ENCODE measurements at regions not wholly inside any gene's neighbourhood (a gene's known extent, or its start where the extent isn't known, plus 50 kb on each side); places are given as distances from the start of the nearest gene placed in this dataset.
A peak's percentile ranks its signal among the peaks of the same experiment; 100 is the strongest.

DNA sequence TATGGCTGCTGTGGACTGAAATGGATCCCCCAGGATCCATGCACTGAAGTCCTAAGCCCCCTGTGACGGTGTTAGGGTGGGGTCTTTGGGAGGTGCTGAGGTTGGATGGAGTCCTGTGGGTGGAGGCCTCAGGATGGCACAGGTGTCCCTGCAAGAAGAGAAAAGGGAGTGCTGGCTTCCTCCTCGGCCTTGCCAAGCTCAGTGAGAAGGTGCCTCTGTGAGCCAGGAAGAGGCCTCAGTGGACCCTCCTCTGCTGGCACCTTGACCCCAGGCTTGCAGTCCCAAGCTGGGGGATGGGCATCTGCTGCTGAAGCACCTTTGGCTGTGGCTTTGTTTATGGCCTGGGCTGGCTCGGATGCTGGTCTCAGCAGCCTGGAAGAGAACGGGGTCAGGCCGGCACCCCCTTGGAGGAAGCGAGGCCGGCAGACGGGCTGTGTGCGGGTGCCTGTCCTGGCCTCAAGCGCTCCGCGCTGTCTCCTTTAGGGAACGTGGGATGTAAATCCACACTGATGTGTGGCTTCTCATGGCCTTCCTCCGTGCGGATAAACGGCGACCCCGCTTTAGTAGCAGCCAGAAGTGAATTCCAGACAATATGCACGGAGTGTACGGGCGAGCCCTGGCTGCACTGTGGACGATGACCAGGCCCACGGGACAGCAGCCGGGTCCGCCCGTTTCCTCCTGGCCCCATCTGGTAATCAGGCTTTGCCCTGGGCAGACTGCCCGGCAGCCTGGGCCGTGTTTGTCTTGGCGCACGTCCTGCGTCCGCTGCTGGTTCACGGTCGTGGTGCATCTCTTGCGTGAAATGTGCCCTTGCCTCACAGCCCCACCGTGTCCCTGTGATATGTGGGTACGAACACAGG, 182.6 kb downstream of the ERMARD start:
- peak; percentile 26 for DNase-seq (ENCODE audit: low read depth)
- no peak overlapping the region for H3K4me3 ChIP-seq (replicated peaks; ENCODE audit: low read depth, low read length)
- no peak for TF ChIP-seq CTCF (IDR thresholded peaks at IDR 0.05; ENCODE audit: low read length, missing control alignments)

DNA sequence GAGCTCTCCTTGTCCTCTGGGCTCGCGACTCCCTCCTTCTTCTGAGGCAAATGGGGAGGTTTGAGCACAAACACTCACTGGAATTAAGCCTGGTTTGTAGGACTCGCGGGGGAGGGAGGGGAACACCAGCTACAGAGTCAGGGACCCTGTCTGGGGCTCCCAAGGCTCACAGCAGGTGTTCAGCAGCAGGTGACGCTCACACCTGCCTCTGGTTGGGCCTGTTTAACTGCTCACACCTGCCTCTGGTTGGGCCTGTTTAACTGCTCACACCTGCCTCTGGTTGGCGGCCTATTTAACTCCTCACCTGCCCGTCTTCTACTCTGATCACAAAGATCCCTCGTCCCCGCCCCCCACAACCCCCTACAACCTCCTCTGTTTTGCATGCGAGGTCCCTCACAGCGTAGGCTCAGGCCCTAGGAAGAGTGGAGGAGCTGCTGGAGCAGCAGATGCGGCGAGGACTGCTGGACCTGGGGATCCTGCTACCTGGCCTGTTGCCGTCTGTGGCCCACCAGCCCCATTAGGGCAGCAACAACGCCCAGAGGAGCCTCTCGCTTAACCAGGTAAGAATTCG, 181.9 kb downstream of the ERMARD start:
- no peak for DNase-seq (ENCODE audit: low read depth)
- H3K4me3 ChIP-seq (replicated peaks; ENCODE audit: low read depth, low read length) = no peak overlapping the region
- no peak for TF ChIP-seq CTCF (IDR thresholded peaks at IDR 0.05; ENCODE audit: low read length, missing control alignments)

DNA sequence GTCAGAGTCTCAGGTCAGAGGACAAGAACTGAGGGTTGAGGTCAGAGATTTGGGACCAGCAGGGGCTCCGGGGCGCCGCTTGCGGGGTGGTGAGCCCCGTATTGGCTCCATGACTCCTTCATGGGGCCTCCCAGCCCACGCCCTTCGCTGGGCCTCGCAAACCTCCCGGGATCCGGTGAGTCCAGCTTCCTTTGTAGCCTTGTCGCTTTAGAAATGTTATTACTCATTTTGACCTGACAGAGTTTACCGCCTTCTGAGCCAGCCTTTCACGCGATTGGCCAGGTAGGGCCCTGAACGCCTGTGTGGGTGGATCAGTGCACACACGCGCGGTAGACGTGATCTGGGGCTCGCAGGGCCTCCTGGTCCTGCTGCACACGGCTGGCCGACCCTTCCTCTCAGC, 181.1 kb downstream of the ERMARD start:
- TF ChIP-seq CTCF (IDR thresholded peaks at IDR 0.05; ENCODE audit: low read length, missing control alignments) = no peak
- DNase-seq (ENCODE audit: low read depth) = no peak
- H3K4me3 ChIP-seq (replicated peaks; ENCODE audit: low read depth, low read length) = no peak overlapping the region

DNA sequence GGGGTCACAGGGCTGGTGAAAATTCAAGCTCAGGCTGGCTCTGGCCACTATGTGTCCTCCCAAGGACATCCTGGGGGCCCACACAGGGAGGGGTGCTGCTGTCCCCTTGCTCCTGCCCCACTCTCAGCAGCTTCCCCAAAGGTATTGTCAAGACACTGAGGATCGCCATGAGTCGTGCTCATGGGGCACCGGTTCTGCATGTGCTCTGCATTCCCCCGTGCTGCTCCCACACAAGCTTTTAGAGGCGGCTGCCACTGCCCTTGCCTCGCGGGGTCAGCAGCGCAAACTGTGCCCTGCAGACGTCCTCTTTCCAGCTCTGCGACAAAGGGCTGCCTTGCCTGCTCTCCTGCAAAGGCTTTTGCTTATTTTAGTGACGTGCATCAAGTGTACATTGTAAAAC, 179.8 kb downstream of the ERMARD start:
- no peak for DNase-seq (ENCODE audit: low read depth)
- no peak overlapping the region for H3K4me3 ChIP-seq (replicated peaks; ENCODE audit: low read depth, low read length)
- no peak for TF ChIP-seq CTCF (IDR thresholded peaks at IDR 0.05; ENCODE audit: low read length, missing control alignments)

- no peak for TF ChIP-seq CTCF (IDR thresholded peaks at IDR 0.05; ENCODE audit: low read length, missing control alignments)
- no peak for DNase-seq (ENCODE audit: low read depth)
- no peak overlapping the region for H3K4me3 ChIP-seq (replicated peaks; ENCODE audit: low read depth, low read length)
Measured at GRCh38 chr6:169930799-169931198, 179.4 kb downstream of the ERMARD start.

- no peak for DNase-seq (ENCODE audit: low read depth)
- no peak overlapping the region for H3K4me3 ChIP-seq (replicated peaks; ENCODE audit: low read depth, low read length)
- TF ChIP-seq CTCF (IDR thresholded peaks at IDR 0.05; ENCODE audit: low read length, missing control alignments) = no peak
Measured at GRCh38 chr6:169927711-169928110, 176.3 kb downstream of the ERMARD start.

Data from fibroblast of pulmonary artery (primary cell).